Astrocyte (in vitro differentiated cells and primary cell): ENCODE measurements at regions not wholly inside any gene's neighbourhood (a gene's known extent, or its start where the extent isn't known, plus 50 kb on each side); places are given as distances from the start of the nearest gene placed in this dataset.

Experiments
- EZH2 ChIP-seq: IDR thresholded peaks from 2 replicates; pipeline ENCODE4 v1.6.1; 2012; ENCODE audit warnings: mild to moderate bottlenecking, low read length, inconsistent platforms; ENCODE audit not compliant: insufficient read depth
- TF ChIP-seq, protein P1 (sequence below): IDR thresholded peaks from 2 replicates; pipeline ENCODE4 v1.5.1; 2011; ENCODE audit warnings: low read depth, mild to moderate bottlenecking, inconsistent platforms, low read length, moderate library complexity; ENCODE audit not compliant: insufficient read depth

DNA sequence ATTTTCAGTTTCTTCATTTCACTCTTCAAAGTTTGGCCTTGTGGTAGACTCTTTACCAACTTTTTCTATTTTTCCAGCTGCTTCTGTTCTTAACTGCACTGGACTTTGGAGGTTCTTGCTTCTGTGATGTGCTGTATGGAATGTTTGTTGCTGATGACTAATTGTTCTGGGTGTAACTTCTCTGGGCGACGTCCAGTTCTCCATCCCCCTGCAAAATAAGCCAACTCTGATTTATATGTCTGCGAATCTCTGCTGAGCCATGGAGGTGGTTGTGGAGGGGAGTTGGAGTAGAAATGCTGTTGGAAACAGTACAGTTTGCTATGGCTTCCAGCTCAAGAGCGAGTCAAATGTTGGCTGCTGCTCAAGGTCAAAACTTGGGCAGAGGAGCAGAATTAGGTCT is 113.9 kb upstream of the DYRK2 start:
- TF ChIP-seq, protein P1, sequence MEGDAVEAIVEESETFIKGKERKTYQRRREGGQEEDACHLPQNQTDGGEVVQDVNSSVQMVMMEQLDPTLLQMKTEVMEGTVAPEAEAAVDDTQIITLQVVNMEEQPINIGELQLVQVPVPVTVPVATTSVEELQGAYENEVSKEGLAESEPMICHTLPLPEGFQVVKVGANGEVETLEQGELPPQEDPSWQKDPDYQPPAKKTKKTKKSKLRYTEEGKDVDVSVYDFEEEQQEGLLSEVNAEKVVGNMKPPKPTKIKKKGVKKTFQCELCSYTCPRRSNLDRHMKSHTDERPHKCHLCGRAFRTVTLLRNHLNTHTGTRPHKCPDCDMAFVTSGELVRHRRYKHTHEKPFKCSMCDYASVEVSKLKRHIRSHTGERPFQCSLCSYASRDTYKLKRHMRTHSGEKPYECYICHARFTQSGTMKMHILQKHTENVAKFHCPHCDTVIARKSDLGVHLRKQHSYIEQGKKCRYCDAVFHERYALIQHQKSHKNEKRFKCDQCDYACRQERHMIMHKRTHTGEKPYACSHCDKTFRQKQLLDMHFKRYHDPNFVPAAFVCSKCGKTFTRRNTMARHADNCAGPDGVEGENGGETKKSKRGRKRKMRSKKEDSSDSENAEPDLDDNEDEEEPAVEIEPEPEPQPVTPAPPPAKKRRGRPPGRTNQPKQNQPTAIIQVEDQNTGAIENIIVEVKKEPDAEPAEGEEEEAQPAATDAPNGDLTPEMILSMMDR: no peak
- TF ChIP-seq EZH2: no peak
